NCI-H748 (cell line): ENCODE measurements at regions not wholly inside any gene's neighbourhood (a gene's known extent, or its start where the extent isn't known, plus 50 kb on each side); places are given as distances from the start of the nearest gene placed in this dataset.

Experiments used
- DNase-seq: peaks from one replicate; lab custom pipeline; 2025; ENCODE audit not compliant: unreplicated experiment; lab: John Stamatoyannopoulos, UW

GRCh38 chr1:30638811-30639210 is 84.6 kb downstream of the MATN1 start:
- DNase-seq, result no peak

GRCh38 chr1:30638086-30638485 is 85.3 kb downstream of the MATN1 start:
- DNase-seq, result no peak

DNA sequence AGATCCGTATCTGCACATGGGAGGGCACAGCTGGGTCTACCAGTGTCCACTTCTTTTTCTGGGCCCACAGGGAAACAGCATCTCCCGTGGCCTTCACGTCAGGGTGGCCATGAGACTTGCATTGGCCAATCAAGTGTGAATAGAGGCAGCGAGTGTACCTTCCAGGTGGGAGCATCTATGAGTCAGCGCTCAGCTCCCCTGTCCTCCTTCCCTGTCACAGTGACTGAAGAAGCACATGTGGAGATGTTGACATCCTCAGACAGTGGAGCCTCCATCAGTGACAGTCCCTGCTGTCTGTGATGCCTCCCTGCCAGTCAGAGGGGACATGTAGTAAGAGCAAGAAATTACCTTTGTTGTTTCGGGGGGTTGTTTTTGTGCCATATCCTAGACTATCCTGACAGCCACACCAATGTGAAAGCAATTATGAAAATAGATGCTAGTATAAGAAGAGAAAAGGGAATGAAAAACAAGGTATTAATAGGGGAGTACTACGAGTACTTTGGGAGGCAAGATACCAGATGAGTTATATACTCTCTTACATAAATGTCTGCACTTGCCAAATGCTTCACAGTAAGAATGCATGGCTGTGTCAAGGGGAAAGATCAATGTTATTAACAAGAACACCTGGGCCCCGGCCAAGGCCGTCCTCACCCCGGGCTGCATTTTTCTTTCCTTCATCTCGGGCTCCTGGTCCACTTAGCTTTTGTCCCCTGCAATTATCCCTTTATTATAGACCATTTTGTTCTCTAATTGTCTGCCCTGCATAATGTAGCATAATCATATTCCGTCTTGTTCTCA is 86.0 kb downstream of the MATN1 start:
- peak; percentile 20 for DNase-seq

DNA sequence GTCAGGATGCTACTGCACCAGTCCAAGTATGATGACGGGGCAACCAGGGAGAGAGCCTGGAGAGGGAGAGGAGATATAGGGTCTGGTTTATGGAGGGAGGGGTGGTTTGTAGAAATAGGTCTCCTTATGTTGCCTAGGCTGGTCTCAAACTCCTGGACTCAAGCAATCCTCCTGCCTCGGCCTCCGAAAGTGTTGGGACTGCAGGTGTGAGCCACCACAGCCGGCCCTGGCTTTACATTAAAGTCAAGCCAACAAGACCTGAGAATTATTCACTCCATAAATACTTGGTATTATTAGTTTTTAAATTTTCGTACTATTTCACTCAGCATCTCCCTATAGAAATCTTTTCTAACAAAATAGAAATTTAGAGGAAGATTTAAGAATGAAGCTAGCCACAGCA is 86.8 kb downstream of the MATN1 start:
- no peak for DNase-seq

DNA sequence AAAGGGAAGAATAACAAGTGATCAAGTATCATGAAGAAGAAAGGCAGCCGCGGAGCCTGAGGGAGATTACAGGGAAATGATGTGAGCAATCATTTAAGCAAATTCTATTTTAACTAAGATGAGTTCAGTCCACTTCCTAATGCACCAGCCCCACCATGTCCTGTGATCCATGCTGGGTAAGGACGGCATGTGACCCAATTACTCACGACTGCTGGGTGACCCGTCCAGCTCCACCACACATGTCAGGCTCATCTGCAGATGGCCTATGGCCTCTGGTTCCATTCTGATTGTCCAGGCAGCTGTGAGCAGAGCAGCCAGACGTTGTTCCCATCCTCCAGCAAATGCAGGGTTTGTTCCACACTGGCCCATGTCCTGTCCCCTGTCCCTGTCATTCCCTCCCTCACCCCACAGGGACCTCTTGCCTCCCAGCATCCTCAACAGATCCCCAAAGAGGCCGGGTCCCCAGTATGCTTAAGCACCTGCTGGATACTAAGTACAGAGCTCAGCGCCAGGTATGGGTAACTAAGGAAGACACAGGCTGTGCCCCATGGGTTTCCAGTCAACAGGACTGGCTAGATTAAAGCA is 87.9 kb downstream of the MATN1 start:
- no peak for DNase-seq

DNA sequence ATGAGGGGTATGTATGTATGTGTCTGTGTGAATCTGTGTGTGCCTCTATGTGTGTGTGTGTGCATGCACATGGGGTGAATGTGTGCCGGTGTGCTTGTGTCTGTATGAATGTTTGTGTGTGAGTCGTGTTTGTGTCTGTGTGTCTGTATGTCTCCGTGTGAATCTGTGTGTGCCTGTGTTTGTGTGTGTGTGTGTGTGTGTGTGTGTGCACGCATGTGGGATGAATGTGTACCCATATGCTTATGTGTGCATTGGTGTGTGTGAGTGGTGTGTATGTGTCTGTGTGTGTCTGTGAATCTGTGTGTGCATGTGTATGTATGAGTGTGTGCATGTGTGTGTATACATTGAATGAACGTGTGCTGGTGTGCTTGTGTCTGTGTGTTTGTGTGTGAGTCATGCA is 88.9 kb downstream of the MATN1 start:
- no peak for DNase-seq

- DNase-seq, result no peak
Measured at GRCh38 chr1:30633294-30633693, 90.1 kb downstream of the MATN1 start.

- no peak for DNase-seq
Measured at GRCh38 chr1:30632481-30632880, 90.9 kb downstream of the MATN1 start.

DNA sequence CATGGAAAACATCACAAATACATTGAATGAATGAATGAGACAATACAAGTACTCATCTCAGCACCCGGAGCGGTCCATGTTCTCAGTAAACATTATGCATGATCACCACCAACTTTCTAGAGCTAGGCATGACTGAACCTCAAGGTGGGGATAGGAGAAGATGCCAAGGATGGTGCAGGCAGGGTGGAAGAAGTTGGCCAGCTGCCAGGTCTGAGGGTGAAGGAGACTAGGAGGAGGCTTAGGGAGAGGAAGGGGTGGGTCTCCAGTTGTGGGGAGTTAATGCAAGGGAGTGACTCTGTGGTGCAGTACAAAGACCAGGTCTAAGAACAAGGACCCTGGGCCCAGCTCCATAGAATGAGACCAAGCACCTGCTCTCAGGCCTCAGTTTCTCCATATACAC is 91.7 kb downstream of the MATN1 start:
- no peak for DNase-seq

DNA sequence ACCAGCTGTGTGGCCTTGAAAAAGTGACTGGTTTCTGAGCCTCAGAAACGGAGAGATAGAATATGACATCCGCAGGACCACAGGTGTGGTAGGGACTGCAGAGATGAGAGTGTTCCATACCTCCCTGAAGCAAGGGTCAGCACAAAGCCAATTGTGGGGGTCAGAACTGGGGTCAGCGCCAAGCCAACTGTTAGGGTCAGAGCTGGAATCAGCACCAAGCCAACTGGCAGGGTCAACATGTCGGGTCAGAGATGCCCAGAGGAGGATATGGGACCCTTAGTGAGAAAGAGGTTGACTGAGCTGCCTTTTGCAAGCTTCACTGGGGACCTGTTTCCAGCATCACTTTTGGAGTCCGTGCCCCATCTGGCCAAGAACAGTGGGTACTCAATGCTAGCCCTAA is 93.9 kb downstream of the MATN1 start:
- no peak for DNase-seq

GRCh38 chr1:30627994-30628393 is 95.4 kb downstream of the MATN1 start:
- DNase-seq, result no peak

GRCh38 chr1:30627206-30627605 is 96.2 kb downstream of the MATN1 start:
- DNase-seq, result no peak

DNA sequence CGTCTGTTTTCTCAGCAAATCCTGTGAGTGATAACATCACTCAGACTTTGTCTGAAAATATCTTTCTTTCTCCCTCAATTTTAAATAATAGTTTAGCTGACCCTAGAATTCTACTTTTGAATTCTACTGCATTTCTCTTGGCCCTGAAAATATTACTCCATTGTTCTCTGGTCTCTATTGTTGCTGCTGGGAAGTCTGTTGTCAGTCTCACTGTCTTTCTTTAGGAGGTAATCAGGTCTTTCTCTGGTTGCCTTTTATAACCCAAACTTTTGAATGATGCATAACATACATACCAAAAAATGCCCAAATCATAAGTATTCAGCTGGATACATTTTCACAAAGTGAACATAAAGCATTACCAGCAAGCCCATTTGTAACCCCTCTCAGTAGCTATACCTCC is 100.0 kb downstream of the MATN1 start:
- no peak for DNase-seq

- DNase-seq, result no peak
Measured at GRCh38 chr1:30619619-30620018, 103.8 kb downstream of the MATN1 start.

DNA sequence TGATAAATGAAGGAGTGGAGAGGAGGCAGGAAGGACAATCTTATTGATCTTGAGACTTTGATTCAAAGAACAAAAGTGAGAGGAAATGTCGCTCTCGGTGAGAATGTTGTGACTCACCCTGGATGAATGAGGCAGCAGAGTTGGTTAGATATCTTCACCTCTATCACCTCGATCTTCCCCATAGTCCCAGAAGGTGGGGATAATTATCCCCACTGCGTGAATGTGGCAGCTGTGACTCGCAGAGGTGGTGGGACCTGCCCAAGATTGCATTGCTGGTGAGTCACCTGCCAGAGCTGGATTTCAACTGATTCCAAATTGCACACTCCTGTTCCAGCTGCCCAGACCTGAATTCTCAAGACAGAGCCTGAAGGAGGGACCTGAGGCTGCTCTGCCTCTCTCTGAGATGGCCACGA is 105.0 kb downstream of the MATN1 start:
- DNase-seq, result no peak

DNA sequence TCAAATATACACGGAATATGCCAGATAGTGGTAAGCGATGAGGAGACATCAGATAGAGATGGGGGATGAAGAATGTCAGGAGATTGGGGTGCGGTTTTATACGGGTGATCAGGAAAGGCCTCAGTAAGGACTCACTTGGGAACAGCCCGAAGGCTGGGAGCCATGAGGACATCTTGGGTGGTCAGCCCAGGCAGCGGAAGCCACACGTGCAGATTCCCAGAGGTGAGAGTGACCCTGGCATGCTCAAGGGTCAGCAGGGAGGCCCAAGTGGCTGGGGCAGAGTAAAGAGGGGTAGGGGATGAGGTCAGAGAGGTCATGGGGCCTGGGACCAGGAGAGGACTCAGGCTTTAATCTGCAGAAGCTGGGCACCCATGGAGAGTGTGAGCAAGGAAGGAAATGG is 106.6 kb downstream of the MATN1 start:
- no peak for DNase-seq

- no peak for DNase-seq
Measured at GRCh38 chr1:30615816-30616590, 107.4 kb downstream of the MATN1 start.

DNA sequence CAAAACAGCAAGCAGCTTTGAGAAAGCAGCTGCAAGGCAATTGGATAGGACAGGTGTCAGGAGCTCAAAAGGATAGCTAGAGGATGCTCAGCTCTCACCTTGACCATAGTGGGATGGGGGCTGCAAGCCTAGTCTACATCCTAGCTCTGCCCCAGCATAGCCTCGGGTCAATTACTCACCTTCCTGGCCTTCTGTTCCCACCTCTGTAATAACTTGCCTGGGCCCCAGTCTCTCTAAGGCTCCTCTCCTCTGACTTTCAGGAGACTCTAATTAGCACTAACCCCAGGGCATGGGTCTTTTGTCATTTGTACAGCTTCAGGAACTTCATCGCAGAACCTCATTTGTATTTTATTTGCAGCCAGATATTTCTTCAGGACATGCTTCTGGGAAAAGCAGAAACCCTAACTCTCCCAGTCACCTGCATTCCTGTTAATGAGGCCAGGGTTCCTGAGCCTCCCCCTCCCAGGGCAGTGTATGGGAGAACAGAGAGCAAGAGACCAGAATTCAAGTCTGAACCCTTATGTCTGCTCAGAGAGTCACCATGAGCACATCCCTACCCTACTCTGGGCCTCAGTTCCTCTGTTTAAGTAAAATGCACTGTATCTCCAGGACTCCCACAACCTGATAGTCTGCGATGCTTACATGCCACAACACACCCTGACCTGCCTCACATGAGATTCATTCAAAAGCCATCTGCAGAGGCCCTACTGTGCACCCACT is 108.1 kb downstream of the MATN1 start:
- DNase-seq, result no peak

GRCh38 chr1:30613188-30613587 is 110.2 kb downstream of the MATN1 start:
- DNase-seq, result no peak

DNA sequence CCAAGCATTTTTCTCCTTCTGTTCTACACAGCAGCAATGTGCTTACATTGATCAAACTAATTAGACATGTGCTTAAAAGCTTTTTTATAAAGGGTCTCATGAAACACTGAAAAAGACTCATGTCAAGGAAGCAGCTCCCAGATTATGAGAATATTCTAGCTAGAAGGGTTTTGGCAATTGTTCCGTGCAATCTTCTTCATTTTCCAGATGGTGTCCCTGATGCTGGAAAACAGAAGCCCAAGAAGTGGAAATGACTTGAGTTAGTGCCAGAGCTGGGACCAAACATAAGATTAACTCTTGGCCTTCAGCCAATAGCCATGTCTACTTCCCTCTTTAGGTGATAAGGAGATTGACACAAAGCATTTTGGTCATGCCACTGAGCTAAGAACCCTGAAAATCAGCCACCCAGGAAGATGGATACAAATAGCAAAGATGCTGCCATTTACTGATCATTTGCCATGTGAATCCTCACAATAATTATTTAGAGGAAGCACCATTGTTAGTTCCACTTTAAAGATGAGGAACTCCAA is 110.8 kb downstream of the MATN1 start:
- no peak for DNase-seq

DNA sequence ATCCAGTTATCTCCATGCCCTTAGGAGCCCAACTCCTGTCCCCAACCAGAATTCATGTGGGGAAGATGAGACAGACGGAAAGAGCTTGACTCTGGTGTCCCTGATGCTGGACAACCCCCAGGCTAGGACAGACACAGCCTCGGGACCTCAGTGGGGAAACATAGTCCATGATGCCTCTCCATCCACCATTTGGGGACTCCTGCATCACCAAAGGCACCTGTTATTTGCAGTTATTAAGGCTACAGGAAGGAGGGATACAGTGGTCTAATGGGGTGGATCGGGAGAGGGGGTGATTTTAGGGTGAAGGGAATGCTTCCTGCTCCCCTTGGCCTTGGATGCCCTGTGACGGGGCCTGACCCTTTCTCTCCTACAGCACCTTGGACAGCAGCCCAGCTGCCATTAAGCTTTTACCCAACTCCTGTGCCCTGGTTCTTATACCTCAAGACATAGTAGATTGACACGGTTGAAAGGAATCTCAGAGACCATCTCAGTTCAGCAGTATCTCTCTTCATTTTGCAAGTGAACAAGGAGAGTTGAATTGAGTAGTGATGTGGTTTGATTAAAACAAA is 111.6 kb downstream of the MATN1 start:
- no peak for DNase-seq
